Astrocyte (in vitro differentiated cells and primary cell): ENCODE measurements at regions not wholly inside any gene's neighbourhood (a gene's known extent, or its start where the extent isn't known, plus 50 kb on each side); places are given as distances from the start of the nearest gene placed in this dataset.

Experiments
- DNase-seq: peaks from one replicate; pipeline ENCODE4 v3.0.0-alpha.2; 2010; ENCODE audit warnings: low read depth
- FAIRE-seq: peaks from 2 replicates; lab custom pipeline; 2011; peaks lifted over from hg19 to GRCh38; lab: Jason Lieb, UNC
- H2AFZ ChIP-seq: 2 replicates; pipeline ENCODE4 v1.6.0; 2012; ENCODE audit warnings: low read depth, low read length, inconsistent platforms
- H3K27ac ChIP-seq: 2 replicates; pipeline ENCODE4 v1.5.1; 2011; ENCODE audit warnings: low read depth, low read length, inconsistent platforms
- H3K27me3 ChIP-seq: 2 replicates; pipeline ENCODE4 v1.6.0; 2011; ENCODE audit warnings: low read length, inconsistent platforms; ENCODE audit not compliant: insufficient read depth
- H3K36me3 ChIP-seq: 2 replicates; pipeline ENCODE4 v1.5.1; 2011; ENCODE audit warnings: low read length, inconsistent platforms; ENCODE audit not compliant: insufficient read depth
- H3K4me1 ChIP-seq: 2 replicates; pipeline ENCODE4 v1.5.1; 2011; ENCODE audit warnings: low read length, inconsistent platforms; ENCODE audit not compliant: insufficient read depth
- H3K4me2 ChIP-seq: 2 replicates; pipeline ENCODE4 v1.6.0; 2012; ENCODE audit warnings: low read length, inconsistent platforms
- H3K4me3 ChIP-seq: 2 replicates; pipeline ENCODE4 v1.5.1; 2011; ENCODE audit warnings: low read depth, mild to moderate bottlenecking, low read length, inconsistent platforms; ENCODE audit not compliant: insufficient read depth
- H3K79me2 ChIP-seq: 2 replicates; pipeline ENCODE4 v1.6.0; 2012; ENCODE audit warnings: mild to moderate bottlenecking, low read length, inconsistent platforms; ENCODE audit not compliant: insufficient read depth
- H3K9ac ChIP-seq: 2 replicates; pipeline ENCODE4 v1.6.0; 2012; ENCODE audit warnings: mild to moderate bottlenecking, low read length, inconsistent platforms
- H3K9me3 ChIP-seq: 2 replicates; pipeline ENCODE4 v1.5.1; 2012; ENCODE audit warnings: low read depth, mild to moderate bottlenecking, low read length, inconsistent platforms; ENCODE audit not compliant: insufficient read depth
- H4K20me1 ChIP-seq: 2 replicates; pipeline ENCODE4 v1.6.0; 2012; ENCODE audit warnings: low read length, inconsistent platforms; ENCODE audit not compliant: insufficient read depth
- H3K27ac Mint-ChIP-seq: one replicate; pipeline ENCODE4 v1.8.0; 2021; ENCODE audit warnings: mild to moderate bottlenecking, mixed read lengths; ENCODE audit not compliant: unreplicated experiment
- H3K27me3 Mint-ChIP-seq: one replicate; pipeline ENCODE4 v1.8.0; 2021; ENCODE audit warnings: low read depth, mixed read lengths; ENCODE audit not compliant: unreplicated experiment
- H3K36me3 Mint-ChIP-seq: one replicate; pipeline ENCODE4 v1.8.0; 2021; ENCODE audit warnings: low read depth, mixed read lengths; ENCODE audit not compliant: unreplicated experiment
- H3K4me1 Mint-ChIP-seq: one replicate; pipeline ENCODE4 v1.8.0; 2021; ENCODE audit warnings: low read depth, mixed read lengths; ENCODE audit not compliant: unreplicated experiment
- H3K4me3 Mint-ChIP-seq: one replicate; pipeline ENCODE4 v1.8.0; 2021; ENCODE audit warnings: mild to moderate bottlenecking, moderate library complexity, mixed read lengths; ENCODE audit not compliant: unreplicated experiment
- H3K9me3 Mint-ChIP-seq: one replicate; pipeline ENCODE4 v1.8.0; 2021; ENCODE audit warnings: mild to moderate bottlenecking, mixed read lengths; ENCODE audit not compliant: unreplicated experiment
- CTCF ChIP-seq: IDR thresholded peaks from 2 replicates; pipeline ENCODE4 v1.5.1; 2011; ENCODE audit warnings: low read depth, mild to moderate bottlenecking, inconsistent platforms, low read length, moderate library complexity; ENCODE audit not compliant: insufficient read depth
- EZH2 ChIP-seq: IDR thresholded peaks from 2 replicates; pipeline ENCODE4 v1.6.1; 2012; ENCODE audit warnings: mild to moderate bottlenecking, low read length, inconsistent platforms; ENCODE audit not compliant: insufficient read depth

- Histone ChIP-seq H3K4me1 (no peaks in the 10 kb centered on the region), H3K27ac (no peak overlapping the region), H3K27me3 (no peaks in the 10 kb centered on the region), H4K20me1 (no peaks in the 10 kb centered on the region), H3K79me2 (no peaks in the 10 kb centered on the region), H3K9me3 (peaks cover 6% of the 10 kb centered on the region), H3K9ac (no peak overlapping the region), H3K4me3 (no peak overlapping the region), H3K4me2 (no peak overlapping the region), H2AFZ (no peak overlapping the region), H3K36me3 (no peaks in the 10 kb centered on the region)
- FAIRE-seq = no peak
- DNase-seq = no peak
- H3K4me1 Mint-ChIP-seq = peaks cover 3% of the 10 kb centered on the region
- H3K27me3 Mint-ChIP-seq = peaks cover 30% of the 10 kb centered on the region
- no peak overlapping the region for H3K4me3 Mint-ChIP-seq
- no peak overlapping the region for H3K27ac Mint-ChIP-seq
- peaks cover 7% of the 10 kb centered on the region for H3K9me3 Mint-ChIP-seq
- no peak for TF ChIP-seq EZH2
- no peak for TF ChIP-seq CTCF
- no peaks in the 10 kb centered on the region for H3K36me3 Mint-ChIP-seq
Observed at GRCh38 chr5:2902742-2903297, 151.3 kb upstream of the IRX2 start.

- no peak overlapping the region for H2AFZ ChIP-seq
- peaks cover 30% of the 10 kb centered on the region for H3K27me3 Mint-ChIP-seq
- no peak overlapping the region for H3K9ac ChIP-seq
- H3K9me3 ChIP-seq = peaks cover 6% of the 10 kb centered on the region
- H3K4me1 ChIP-seq = no peaks in the 10 kb centered on the region
- no peaks in the 10 kb centered on the region for H3K79me2 ChIP-seq
- FAIRE-seq = no peak
- no peaks in the 10 kb centered on the region for H4K20me1 ChIP-seq
- no peak overlapping the region for H3K27ac Mint-ChIP-seq
- peaks cover 7% of the 10 kb centered on the region for H3K9me3 Mint-ChIP-seq
- H3K36me3 ChIP-seq = no peaks in the 10 kb centered on the region
- no peak for TF ChIP-seq CTCF
- TF ChIP-seq EZH2 = no peak
- no peaks in the 10 kb centered on the region for H3K36me3 Mint-ChIP-seq
- H3K4me3 Mint-ChIP-seq = no peak overlapping the region
- H3K27me3 ChIP-seq = no peaks in the 10 kb centered on the region
- H3K4me2 ChIP-seq = no peak overlapping the region
- H3K4me1 Mint-ChIP-seq = peaks cover 3% of the 10 kb centered on the region
- no peak overlapping the region for H3K27ac ChIP-seq
- no peak overlapping the region for H3K4me3 ChIP-seq
- DNase-seq = no peak
Observed at GRCh38 chr5:2902186-2902585, 150.7 kb upstream of the IRX2 start.

- H3K4me3 Mint-ChIP-seq = no peak overlapping the region
- Histone ChIP-seq H2AFZ (no peak overlapping the region), H3K79me2 (no peaks in the 10 kb centered on the region), H3K36me3 (no peaks in the 10 kb centered on the region), H3K4me2 (no peak overlapping the region), H3K9ac (no peak overlapping the region), H3K27me3 (no peaks in the 10 kb centered on the region), H3K9me3 (peaks cover 7% of the 10 kb centered on the region), H3K27ac (no peak overlapping the region), H3K4me1 (no peaks in the 10 kb centered on the region), H3K4me3 (no peak overlapping the region), H4K20me1 (no peaks in the 10 kb centered on the region)
- H3K27ac Mint-ChIP-seq = no peak overlapping the region
- no peak for TF ChIP-seq CTCF
- H3K4me1 Mint-ChIP-seq = peaks cover 3% of the 10 kb centered on the region
- DNase-seq = no peak
- H3K36me3 Mint-ChIP-seq = no peaks in the 10 kb centered on the region
- peaks cover 30% of the 10 kb centered on the region for H3K27me3 Mint-ChIP-seq
- no peak for FAIRE-seq
- peaks cover 7% of the 10 kb centered on the region for H3K9me3 Mint-ChIP-seq
Observed at GRCh38 chr5:2901511-2901910, 150.0 kb upstream of the IRX2 start.
